Lower leg skin (tissue), 4 donors: ENCODE measurements at regions not wholly inside any gene's neighbourhood (a gene's known extent, or its start where the extent isn't known, plus 50 kb on each side); places are given as distances from the start of the nearest gene placed in this dataset.

Experiments used
- DNase-seq, 2 donors: peaks; one replicate each; pipeline ENCODE4 v3.0.0-alpha.2; 2019; ENCODE audit warnings: low spot score in 2 of 2
- H3K4me3 ChIP-seq: fragments of 200-600 bp; sonication (generic); 2 replicates; pipeline ENCODE4 v1.5.1; 2017; ENCODE audit warnings: mild to moderate bottlenecking, low read depth; ENCODE audit not compliant: poor library complexity, severe bottlenecking
- POLR2A ChIP-seq, 2 donors: fragments of 450-650 bp; IDR thresholded peaks; one replicate each; pipeline ENCODE4 v1.6.1; 2016 to 2017; ENCODE audit warnings: antibody characterized with exemption in 2 of 2, mild to moderate bottlenecking in 1 of 2, moderate library complexity in 1 of 2
- WGBS, 2 donors: methylation state at CpG; one replicate each; pipeline ENCODE4 v1.1.5; 2018; 5-methylcytosine and 5-hydroxymethylcytosine counted together
- intact Hi-C: fragments of 100-400 bp; cut with DNase I; formaldehyde crosslinking; loops from one replicate; pipeline ENCODE4 v1.15.0; 2023; ENCODE audit warnings: low total_unique reads
- TF ChIP-seq, protein P1 (sequence below), 3 donors: fragments of 450-650 bp; IDR thresholded peaks; one replicate each; pipeline ENCODE4 v1.5.1; 2016; ENCODE audit warnings: antibody characterized with exemption in 3 of 3, mild to moderate bottlenecking in 3 of 3, moderate library complexity in 2 of 3

DNA sequence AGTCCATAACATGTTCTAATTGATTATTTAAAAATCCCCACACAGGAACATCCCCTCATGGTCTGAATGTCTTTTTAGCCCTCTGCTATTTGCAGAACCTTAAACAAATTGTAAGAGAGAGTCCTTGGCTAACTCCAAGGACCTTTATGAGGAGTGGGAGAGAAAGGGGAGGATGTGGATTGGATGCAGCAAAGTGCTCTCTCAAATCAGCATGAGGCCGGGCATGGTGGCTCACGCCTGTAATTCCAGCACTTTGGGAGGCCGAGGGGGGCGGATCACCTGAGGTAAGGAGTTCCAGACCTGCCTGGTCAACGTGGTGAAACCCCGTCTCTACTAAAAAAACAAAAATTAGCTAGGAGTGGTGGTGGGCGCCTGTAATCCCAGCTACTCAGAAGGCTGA, 154.8 kb downstream of the TGFB2 start:
- TF ChIP-seq, protein P1, sequence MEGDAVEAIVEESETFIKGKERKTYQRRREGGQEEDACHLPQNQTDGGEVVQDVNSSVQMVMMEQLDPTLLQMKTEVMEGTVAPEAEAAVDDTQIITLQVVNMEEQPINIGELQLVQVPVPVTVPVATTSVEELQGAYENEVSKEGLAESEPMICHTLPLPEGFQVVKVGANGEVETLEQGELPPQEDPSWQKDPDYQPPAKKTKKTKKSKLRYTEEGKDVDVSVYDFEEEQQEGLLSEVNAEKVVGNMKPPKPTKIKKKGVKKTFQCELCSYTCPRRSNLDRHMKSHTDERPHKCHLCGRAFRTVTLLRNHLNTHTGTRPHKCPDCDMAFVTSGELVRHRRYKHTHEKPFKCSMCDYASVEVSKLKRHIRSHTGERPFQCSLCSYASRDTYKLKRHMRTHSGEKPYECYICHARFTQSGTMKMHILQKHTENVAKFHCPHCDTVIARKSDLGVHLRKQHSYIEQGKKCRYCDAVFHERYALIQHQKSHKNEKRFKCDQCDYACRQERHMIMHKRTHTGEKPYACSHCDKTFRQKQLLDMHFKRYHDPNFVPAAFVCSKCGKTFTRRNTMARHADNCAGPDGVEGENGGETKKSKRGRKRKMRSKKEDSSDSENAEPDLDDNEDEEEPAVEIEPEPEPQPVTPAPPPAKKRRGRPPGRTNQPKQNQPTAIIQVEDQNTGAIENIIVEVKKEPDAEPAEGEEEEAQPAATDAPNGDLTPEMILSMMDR (IDR thresholded peaks at IDR 0.05): no peak
- no peak for TF ChIP-seq POLR2A (IDR thresholded peaks at IDR 0.05)
- H3K4me3 ChIP-seq: no peak overlapping the region
- intact Hi-C loops: no loop called here
- no peak for DNase-seq
- WGBS, 2 donors: 93% methylated on average over 7 of the region's 7 CpGs

DNA sequence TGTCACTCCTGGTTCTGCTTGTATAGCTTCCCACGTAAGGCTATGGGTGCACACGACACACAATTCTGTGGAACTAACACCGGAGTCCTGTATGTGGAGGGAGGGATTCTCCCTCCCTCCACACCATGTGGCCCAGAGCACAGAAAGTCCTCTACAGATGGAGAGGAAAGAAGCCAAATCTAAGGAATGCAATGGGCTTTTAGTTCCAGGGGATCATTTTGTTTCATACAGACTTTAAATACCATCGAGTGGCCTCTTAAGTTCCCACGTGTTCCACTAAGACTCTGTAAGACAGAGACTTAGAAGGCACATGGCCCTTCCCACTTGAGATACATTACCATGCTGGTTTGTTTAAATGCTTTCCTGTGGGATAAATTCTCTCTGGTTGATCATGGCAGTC, 156.0 kb downstream of the TGFB2 start:
- intact Hi-C loops: no loop called here
- no peak for DNase-seq
- 68 to 75% methylated on average over 5 of the region's 5 CpGs for WGBS, 2 donors
- no peak overlapping the region for H3K4me3 ChIP-seq
- TF ChIP-seq, protein P1 (IDR thresholded peaks at IDR 0.05): no peak
- TF ChIP-seq POLR2A (IDR thresholded peaks at IDR 0.05): no peak

GRCh38 chr1:218502383-218502782, 157.2 kb downstream of the TGFB2 start:
- intact Hi-C loops: no loop called here
- WGBS, 2 donors: 96 to 98% methylated on average over 2 of the region's 2 CpGs
- TF ChIP-seq, protein P1 (IDR thresholded peaks at IDR 0.05): no peak
- no peak for TF ChIP-seq POLR2A (IDR thresholded peaks at IDR 0.05)

GRCh38 chr1:218503102-218503501, 158.0 kb downstream of the TGFB2 start:
- no peak for DNase-seq
- TF ChIP-seq, protein P1 (IDR thresholded peaks at IDR 0.05): no peak
- TF ChIP-seq POLR2A (IDR thresholded peaks at IDR 0.05): no peak
- intact Hi-C loops: no loop called here
- H3K4me3 ChIP-seq: no peak overlapping the region

More at GRCh38 chr1:218502383-218502782, 157.2 kb downstream of the TGFB2 start:
- no peak for DNase-seq
- no peak overlapping the region for H3K4me3 ChIP-seq

DNA sequence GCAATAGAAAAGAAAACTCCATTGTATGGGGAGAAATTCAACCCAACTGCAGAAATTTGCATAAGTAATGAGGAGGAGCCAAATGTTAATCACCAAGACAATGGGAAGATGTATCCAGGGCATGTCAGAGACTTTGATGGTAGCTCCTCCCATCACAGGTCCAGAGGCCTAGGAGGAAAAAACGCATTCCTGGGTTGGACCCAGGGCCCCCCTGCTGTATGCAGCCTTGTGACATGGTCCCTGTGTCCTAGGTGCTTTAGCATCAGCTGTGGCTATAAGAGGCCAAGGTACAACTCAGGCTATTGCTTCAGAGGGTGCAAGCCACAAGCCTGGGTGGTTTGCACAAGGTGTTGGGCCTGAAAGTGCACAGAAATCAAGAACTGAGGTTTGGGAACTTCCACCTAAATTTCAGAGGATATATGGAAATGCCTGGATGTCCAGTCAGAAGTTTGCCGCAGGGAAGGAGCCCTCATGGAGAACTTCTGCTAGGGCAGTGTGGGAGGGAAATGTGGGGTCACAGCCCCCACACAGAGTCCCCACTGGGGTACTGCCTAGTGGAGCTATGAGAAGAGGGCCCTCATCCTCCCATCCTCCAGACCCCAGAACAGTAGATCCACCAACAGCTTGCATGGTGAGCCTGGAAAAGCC, 162.3 kb downstream of the TGFB2 start:
- 91 to 95% methylated on average over 2 of the region's 2 CpGs for WGBS, 2 donors
- intact Hi-C loops: no loop called here
- no peak overlapping the region for H3K4me3 ChIP-seq
- DNase-seq: no peak
- no peak for TF ChIP-seq POLR2A (IDR thresholded peaks at IDR 0.05)
- TF ChIP-seq, protein P1 (IDR thresholded peaks at IDR 0.05): no peak
